Naive thymus-derived CD8-positive, alpha-beta T cell (primary cell): ENCODE measurements at regions not wholly inside any gene's neighbourhood (a gene's known extent, or its start where the extent isn't known, plus 50 kb on each side); places are given as distances from the start of the nearest gene placed in this dataset.

Experiments
- ATAC-seq, 2 donors: fragments of 150-1000 bp; cut with Tn5 transposase in 1 of 2; sonication (Bioruptor Pico), chemical (Tn5 transposase) in 1 of 2; 1 replicate in 1 of 2; 2 replicates in 1 of 2; pipeline ENCODE4 v1.10.0; 2021; ENCODE audit warnings: mild to moderate bottlenecking in 2 of 2, moderate library complexity in 2 of 2
- POLR2A ChIA-PET: fragments of 350-600 bp; sonication (Branson Sonifier 250); formaldehyde crosslinking; loops from one replicate; lab custom pipeline; 2021; ENCODE audit warnings: antibody characterized with exemption; lab: Charles Lee
- DNase-seq, 10 donors: peaks; one replicate each; pipeline versions ENCODE4 v3.0.0 to v3.0.0-alpha.2; 2020 to 2022
- H3K27ac Mint-ChIP-seq, 10 donors: one replicate each; pipeline ENCODE4 v1.8.0; 2020 to 2022; ENCODE audit warnings: mild to moderate bottlenecking in 10 of 10, mixed read lengths in 10 of 10, moderate library complexity in 4 of 10, inconsistent platforms in 1 of 10
- H3K27me3 Mint-ChIP-seq, 5 donors: one replicate each; pipeline ENCODE4 v1.8.0; 2021 to 2022; ENCODE audit warnings: mixed read lengths in 5 of 5
- H3K36me3 Mint-ChIP-seq, 3 donors: one replicate each; pipeline ENCODE4 v1.8.0; 2020 to 2022; ENCODE audit warnings: mixed read lengths in 3 of 3, mild to moderate bottlenecking in 2 of 3, inconsistent platforms in 1 of 3
- H3K4me1 Mint-ChIP-seq, 4 donors: one replicate each; pipeline ENCODE4 v1.8.0; 2021 to 2022; ENCODE audit warnings: mixed read lengths in 4 of 4
- H3K4me3 Mint-ChIP-seq, 10 donors: one replicate each; pipeline ENCODE4 v1.8.0; 2020 to 2022; ENCODE audit warnings: mild to moderate bottlenecking in 10 of 10, mixed read lengths in 10 of 10, moderate library complexity in 6 of 10, inconsistent platforms in 1 of 10
- H3K9me3 Mint-ChIP-seq, 9 donors: one replicate each; pipeline ENCODE4 v1.8.0; 2020 to 2022; ENCODE audit warnings: mixed read lengths in 9 of 9, mild to moderate bottlenecking in 3 of 9, inconsistent platforms in 1 of 9, moderate library complexity in 1 of 9

- POLR2A ChIA-PET, result no interaction called here
- ATAC-seq (no peak), DNase-seq (no peak)
- peaks cover 11 to 31% (median 16%) of the 10 kb centered on the region in 5 donors for H3K27me3 Mint-ChIP-seq
- no peak overlapping the region for H3K27ac Mint-ChIP-seq
- no peak overlapping the region for H3K4me3 Mint-ChIP-seq
- peaks cover 0 to 3% (median 0%) of the 10 kb centered on the region in 9 donors for H3K9me3 Mint-ChIP-seq
- H3K4me1 Mint-ChIP-seq, result no peaks in the 10 kb centered on the region
- no peaks in the 10 kb centered on the region for H3K36me3 Mint-ChIP-seq
Observed at GRCh38 chr3:137924628-137925027, 85.3 kb upstream of the CLDN18 start.

- ATAC-seq, result no peak
- Mint-ChIP-seq H3K27me3 (peaks cover 11 to 26% (median 16%) of the 10 kb centered on the region in 5 donors), H3K4me3 (no peak overlapping the region), H3K36me3 (no peaks in the 10 kb centered on the region), H3K27ac (no peak overlapping the region), H3K4me1 (no peaks in the 10 kb centered on the region), H3K9me3 (peaks cover 0 to 3% (median 0%) of the 10 kb centered on the region in 9 donors)
- POLR2A ChIA-PET, result no interaction called here
- DNase-seq, result no peak
Observed at GRCh38 chr3:137925080-137925479, 84.9 kb upstream of the CLDN18 start.

- Mint-ChIP-seq H3K27me3 (peaks cover 10 to 21% (median 14%) of the 10 kb centered on the region in 5 donors), H3K9me3 (peaks cover 0 to 3% (median 0%) of the 10 kb centered on the region in 9 donors), H3K36me3 (no peaks in the 10 kb centered on the region), H3K4me1 (no peaks in the 10 kb centered on the region), H3K27ac (no peak overlapping the region), H3K4me3 (no peak overlapping the region)
- ATAC-seq (no peak), DNase-seq (no peak)
- POLR2A ChIA-PET, result no interaction called here
Observed at GRCh38 chr3:137926991-137927390, 83.0 kb upstream of the CLDN18 start.

GRCh38 chr3:137930976-137931375 lies 79.0 kb upstream of the CLDN18 start:
- Mint-ChIP-seq H3K27ac (no peak overlapping the region), H3K36me3 (no peaks in the 10 kb centered on the region)
- ATAC-seq, result no peak

GRCh38 chr3:137938876-137939275 lies 71.1 kb upstream of the CLDN18 start:
- POLR2A ChIA-PET, result no interaction called here
- ATAC-seq, result no peak
- H3K4me1 Mint-ChIP-seq, result no peaks in the 10 kb centered on the region
- DNase-seq, result no peak
- no peaks in the 10 kb centered on the region for H3K36me3 Mint-ChIP-seq
- peaks cover 2 to 23% (median 8%) of the 10 kb centered on the region in 5 donors for H3K27me3 Mint-ChIP-seq
- H3K4me3 Mint-ChIP-seq, result no peak overlapping the region
- no peak overlapping the region for H3K27ac Mint-ChIP-seq
- peaks cover 0 to 1% (median 0%) of the 10 kb centered on the region in 9 donors for H3K9me3 Mint-ChIP-seq

More at GRCh38 chr3:137930976-137931375, 79.0 kb upstream of the CLDN18 start:
- peaks cover 0 to 2% (median 0%) of the 10 kb centered on the region in 4 donors for H3K4me1 Mint-ChIP-seq
- peaks cover 0 to 4% (median 0%) of the 10 kb centered on the region in 9 donors for H3K9me3 Mint-ChIP-seq
- POLR2A ChIA-PET, result no interaction called here
- H3K4me3 Mint-ChIP-seq, result no peak overlapping the region
- DNase-seq, result no peak
- H3K27me3 Mint-ChIP-seq, result peaks cover 10 to 24% (median 18%) of the 10 kb centered on the region in 5 donors

- no peak overlapping the region for H3K4me3 Mint-ChIP-seq
- no peak for DNase-seq
- no peaks in the 10 kb centered on the region for H3K9me3 Mint-ChIP-seq
- H3K36me3 Mint-ChIP-seq, result no peaks in the 10 kb centered on the region
- POLR2A ChIA-PET, result no interaction called here
- H3K27me3 Mint-ChIP-seq, result peaks cover 0 to 18% (median under 1%) of the 10 kb centered on the region in 5 donors
- H3K27ac Mint-ChIP-seq, result no peak overlapping the region
- peaks cover 0 to 7% (median 0%) of the 10 kb centered on the region in 4 donors for H3K4me1 Mint-ChIP-seq
- no peak for ATAC-seq
Observed at GRCh38 chr3:137944593-137944992, 65.4 kb upstream of the CLDN18 start.

- ATAC-seq, result peak; percentile 25 to 50
- H3K9me3 Mint-ChIP-seq, result no peaks in the 10 kb centered on the region
Observed at GRCh38 chr3:137946356-137946973, 63.5 kb upstream of the CLDN18 start.

GRCh38 chr3:137947117-137947516 lies 62.8 kb upstream of the CLDN18 start:
- POLR2A ChIA-PET, result no interaction called here
- DNase-seq (no peak), ATAC-seq (no peak)
- Mint-ChIP-seq H3K27ac (no peak overlapping the region), H3K4me1 (peaks cover 0 to 7% (median 0%) of the 10 kb centered on the region in 4 donors), H3K4me3 (no peak overlapping the region), H3K36me3 (no peaks in the 10 kb centered on the region), H3K27me3 (peaks cover 0 to 6% (median 1%) of the 10 kb centered on the region in 5 donors), H3K9me3 (no peaks in the 10 kb centered on the region)

More at GRCh38 chr3:137946356-137946973, 63.5 kb upstream of the CLDN18 start:
- POLR2A ChIA-PET, result no interaction called here
- Mint-ChIP-seq H3K27ac (no peak overlapping the region), H3K36me3 (no peaks in the 10 kb centered on the region), H3K27me3 (peaks cover 0 to 6% (median 0%) of the 10 kb centered on the region in 5 donors), H3K4me1 (peaks cover 0 to 7% (median 0%) of the 10 kb centered on the region in 4 donors), H3K4me3 (no peak overlapping the region)
- DNase-seq, result peak; percentile 15 to 66 (median 34)

- peaks cover 0 to 7% (median 0%) of the 10 kb centered on the region in 4 donors for H3K4me1 Mint-ChIP-seq
- H3K9me3 Mint-ChIP-seq, result peaks cover 0 to 3% (median 0%) of the 10 kb centered on the region in 9 donors
- H3K4me3 Mint-ChIP-seq, result no peak overlapping the region
- ATAC-seq (no peak), DNase-seq (no peak)
- H3K36me3 Mint-ChIP-seq, result no peaks in the 10 kb centered on the region
- POLR2A ChIA-PET, result no interaction called here
- peaks cover 0 to 6% (median 2%) of the 10 kb centered on the region in 5 donors for H3K27me3 Mint-ChIP-seq
- no peak overlapping the region for H3K27ac Mint-ChIP-seq
Observed at GRCh38 chr3:137948400-137949072, 61.4 kb upstream of the CLDN18 start.

GRCh38 chr3:137958636-137959035 lies 51.3 kb upstream of the CLDN18 start:
- H3K27me3 Mint-ChIP-seq, result peaks cover 5 to 21% (median 10%) of the 10 kb centered on the region in 5 donors
- DNase-seq, result no peak
- ATAC-seq, result no peak
- no peaks in the 10 kb centered on the region for H3K4me1 Mint-ChIP-seq
- peaks cover 0 to 16% (median 7%) of the 10 kb centered on the region in 9 donors for H3K9me3 Mint-ChIP-seq
- no peak overlapping the region for H3K27ac Mint-ChIP-seq
- no peaks in the 10 kb centered on the region for H3K36me3 Mint-ChIP-seq
- H3K4me3 Mint-ChIP-seq, result no peak overlapping the region
- POLR2A ChIA-PET, result no interaction called here
